ENCODE measurements at regions not wholly inside any gene's neighbourhood (a gene's known extent, or its start where the extent isn't known, plus 50 kb on each side); places are given as distances from the start of the nearest gene placed in this dataset.
A peak's percentile ranks its signal among the peaks of the same experiment; 100 is the strongest.

DNA sequence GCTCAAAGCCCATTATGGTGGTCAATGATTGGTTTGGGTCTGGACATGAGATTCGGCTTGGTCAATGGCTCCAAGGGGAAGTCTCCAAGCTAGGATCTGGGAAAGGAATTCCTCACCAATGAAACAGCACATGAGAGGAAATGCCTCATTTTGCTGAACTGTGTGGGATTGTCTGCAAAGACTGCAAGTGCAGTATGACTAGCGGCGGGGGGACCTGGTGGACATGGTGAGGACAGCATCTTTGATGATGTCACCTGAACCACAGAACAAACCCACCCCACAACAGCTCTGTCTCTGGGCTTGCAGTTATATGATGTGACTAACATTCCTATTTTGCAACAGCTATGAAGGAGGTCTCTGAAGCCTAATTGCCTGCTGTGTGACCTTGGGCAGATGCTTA is 50.6 kb upstream of the NKD1 start:
- peak in 1 of 2 donors; percentile 51 for DNase-seq (ENCODE audit: low read depth in 2 of 2)
- no peak overlapping the region for H3K4me3 ChIP-seq (replicated peaks in 1 of 2; ENCODE audit: low read depth in 2 of 2, low read length in 2 of 2)
- TF ChIP-seq, protein P1, sequence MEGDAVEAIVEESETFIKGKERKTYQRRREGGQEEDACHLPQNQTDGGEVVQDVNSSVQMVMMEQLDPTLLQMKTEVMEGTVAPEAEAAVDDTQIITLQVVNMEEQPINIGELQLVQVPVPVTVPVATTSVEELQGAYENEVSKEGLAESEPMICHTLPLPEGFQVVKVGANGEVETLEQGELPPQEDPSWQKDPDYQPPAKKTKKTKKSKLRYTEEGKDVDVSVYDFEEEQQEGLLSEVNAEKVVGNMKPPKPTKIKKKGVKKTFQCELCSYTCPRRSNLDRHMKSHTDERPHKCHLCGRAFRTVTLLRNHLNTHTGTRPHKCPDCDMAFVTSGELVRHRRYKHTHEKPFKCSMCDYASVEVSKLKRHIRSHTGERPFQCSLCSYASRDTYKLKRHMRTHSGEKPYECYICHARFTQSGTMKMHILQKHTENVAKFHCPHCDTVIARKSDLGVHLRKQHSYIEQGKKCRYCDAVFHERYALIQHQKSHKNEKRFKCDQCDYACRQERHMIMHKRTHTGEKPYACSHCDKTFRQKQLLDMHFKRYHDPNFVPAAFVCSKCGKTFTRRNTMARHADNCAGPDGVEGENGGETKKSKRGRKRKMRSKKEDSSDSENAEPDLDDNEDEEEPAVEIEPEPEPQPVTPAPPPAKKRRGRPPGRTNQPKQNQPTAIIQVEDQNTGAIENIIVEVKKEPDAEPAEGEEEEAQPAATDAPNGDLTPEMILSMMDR (IDR thresholded peaks at IDR 0.05; ENCODE audit: low read depth, low read length) = no peak

DNA sequence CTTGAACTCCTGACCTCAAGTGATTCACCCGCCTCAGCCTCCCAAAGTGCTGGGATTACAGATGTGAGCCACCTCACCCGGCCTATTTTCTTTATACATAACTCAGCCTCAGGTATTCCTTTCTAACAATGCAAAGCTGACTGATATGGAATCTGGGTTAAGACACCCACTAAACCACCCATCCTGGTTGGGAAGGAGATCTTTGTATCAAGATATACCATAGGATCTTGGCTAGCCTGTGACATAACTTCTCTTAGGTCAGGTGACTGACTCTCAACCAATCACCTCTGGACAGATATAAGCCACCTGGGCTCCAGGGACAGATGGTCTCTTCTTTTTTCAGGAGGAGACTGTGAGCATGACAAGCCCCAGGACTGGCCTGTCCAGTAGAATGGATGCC is 51.2 kb upstream of the NKD1 start:
- TF ChIP-seq, protein P1 (IDR thresholded peaks at IDR 0.05; ENCODE audit: low read depth, low read length) = no peak
- no peak overlapping the region for H3K4me3 ChIP-seq (replicated peaks in 1 of 2; ENCODE audit: low read depth in 2 of 2, low read length in 2 of 2)
- no peak for DNase-seq (ENCODE audit: low read depth in 2 of 2)

DNA sequence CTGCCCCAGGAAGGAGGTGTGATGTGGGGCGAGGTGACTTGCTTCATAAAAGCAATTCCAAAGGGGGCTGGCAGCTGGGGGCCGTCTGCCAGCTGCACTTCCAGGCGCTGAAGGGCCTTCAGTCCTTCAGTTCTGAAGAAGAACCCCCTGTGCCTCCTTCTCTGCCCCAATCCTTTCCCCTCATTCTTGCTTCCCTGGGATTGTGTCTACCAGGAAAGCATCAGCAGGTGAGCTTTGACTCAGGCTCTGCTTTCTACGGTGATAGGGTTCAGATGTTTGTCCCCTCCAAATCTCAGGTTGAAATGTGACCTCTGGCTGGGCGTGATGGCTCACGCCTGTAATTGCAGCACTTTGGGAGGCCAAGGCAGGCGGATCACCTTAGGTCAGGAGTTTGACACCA is 52.5 kb upstream of the NKD1 start:
- DNase-seq (ENCODE audit: low read depth in 2 of 2) = no peak
- H3K4me3 ChIP-seq (replicated peaks in 1 of 2; ENCODE audit: low read depth in 2 of 2, low read length in 2 of 2) = no peak overlapping the region
- TF ChIP-seq, protein P1 (IDR thresholded peaks at IDR 0.05; ENCODE audit: low read depth, low read length) = no peak

DNA sequence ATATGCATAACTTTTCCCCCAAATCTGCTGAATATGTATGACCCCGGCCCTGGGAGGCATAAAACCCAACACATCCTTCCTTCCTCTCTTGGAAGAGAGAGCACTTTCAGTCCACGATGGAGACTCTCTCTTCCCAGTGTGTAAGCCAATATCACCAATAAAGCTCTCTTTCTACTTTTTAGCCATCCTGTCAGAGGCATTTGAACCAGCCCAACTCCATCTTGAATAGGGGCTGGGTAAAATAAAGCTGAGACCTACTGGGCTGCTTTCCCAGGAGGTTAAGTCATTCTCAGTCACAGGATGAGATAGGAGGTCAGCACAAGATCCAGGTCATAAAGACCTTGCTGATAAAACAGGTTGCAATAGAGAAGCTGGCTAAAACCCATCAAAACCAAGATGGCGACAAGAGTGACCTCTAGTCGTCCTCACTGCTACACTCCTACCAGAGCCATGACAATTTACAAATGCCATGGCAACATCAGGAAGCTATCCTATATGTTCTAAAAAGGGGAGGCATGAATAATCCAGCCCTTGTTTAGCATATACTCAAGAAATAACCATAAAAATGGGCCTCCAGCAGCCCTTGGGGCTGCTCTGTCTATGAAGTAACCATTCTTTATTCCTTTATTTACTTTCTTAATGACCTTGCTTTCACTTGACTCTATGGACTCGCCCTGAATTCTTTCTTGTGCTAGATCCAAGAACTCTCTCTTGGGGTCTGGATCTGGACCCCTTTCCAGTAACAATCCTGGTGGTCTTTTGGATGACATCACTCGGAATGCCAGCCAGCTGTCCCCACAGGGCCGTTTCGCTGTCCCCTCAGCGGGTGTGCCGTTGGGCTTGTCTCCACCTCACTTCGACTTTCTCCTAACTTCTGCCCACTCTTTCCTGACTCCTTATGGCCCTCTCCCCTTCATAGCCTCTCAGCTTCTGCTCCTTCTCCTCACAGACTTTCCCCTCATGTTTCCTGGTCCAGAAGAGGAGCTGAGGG is 53.4 kb upstream of the NKD1 start:
- TF ChIP-seq, protein P1 (IDR thresholded peaks at IDR 0.05; ENCODE audit: low read depth, low read length) = no peak
- DNase-seq (ENCODE audit: low read depth in 2 of 2) = no peak
- H3K4me3 ChIP-seq (replicated peaks in 1 of 2; ENCODE audit: low read depth in 2 of 2, low read length in 2 of 2) = no peak overlapping the region

DNA sequence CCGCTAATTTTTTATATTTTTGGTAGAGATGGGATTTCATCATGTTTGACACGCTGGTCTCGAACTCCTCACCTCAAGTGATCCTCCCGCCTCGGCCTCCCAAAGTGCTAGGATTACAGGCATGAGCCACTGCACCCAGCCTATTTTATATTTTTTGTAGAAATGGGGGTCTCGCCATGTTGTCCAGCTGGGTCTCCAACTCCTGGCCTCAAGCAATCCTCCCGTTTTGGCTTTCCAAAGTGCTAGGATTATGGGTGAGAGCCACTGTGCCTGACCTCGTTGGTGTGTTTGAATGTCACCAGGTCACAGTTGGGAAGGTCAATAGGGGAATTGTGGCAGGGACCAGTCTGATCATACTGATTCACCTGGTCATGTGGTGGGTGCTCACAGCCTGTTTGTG is 56.7 kb upstream of the NKD1 start:
- H3K4me3 ChIP-seq (replicated peaks in 1 of 2; ENCODE audit: low read depth in 2 of 2, low read length in 2 of 2) = no peak overlapping the region
- TF ChIP-seq, protein P1 (IDR thresholded peaks at IDR 0.05; ENCODE audit: low read depth, low read length) = no peak
- no peak for DNase-seq (ENCODE audit: low read depth in 2 of 2)

DNA sequence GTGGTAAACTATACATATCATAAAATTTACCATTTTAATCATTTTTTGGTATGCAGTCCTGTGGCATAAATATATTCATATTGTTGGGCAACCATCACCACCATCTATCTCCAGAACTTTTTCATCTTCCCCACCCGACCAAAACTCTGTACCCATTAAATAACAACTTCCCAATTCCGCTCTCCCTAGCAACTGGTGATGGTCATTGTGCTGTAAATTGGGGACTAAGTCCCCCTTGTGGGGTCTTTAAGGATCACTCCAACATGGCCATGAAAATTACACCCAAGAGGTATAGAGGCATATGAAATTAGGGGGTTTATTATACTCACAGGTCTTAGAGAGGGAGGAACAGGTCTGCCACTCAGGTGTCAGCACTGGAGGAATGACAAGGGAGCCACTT is 57.4 kb upstream of the NKD1 start:
- TF ChIP-seq, protein P1 (IDR thresholded peaks at IDR 0.05; ENCODE audit: low read depth, low read length) = no peak
- no peak for DNase-seq (ENCODE audit: low read depth in 2 of 2)
- no peak overlapping the region for H3K4me3 ChIP-seq (replicated peaks in 1 of 2; ENCODE audit: low read depth in 2 of 2, low read length in 2 of 2)

Measured in cardiac fibroblast (primary cell).